ENCODE measurements at regions not wholly inside any gene's neighbourhood (a gene's known extent, or its start where the extent isn't known, plus 50 kb on each side); places are given as distances from the start of the nearest gene placed in this dataset.

DNA sequence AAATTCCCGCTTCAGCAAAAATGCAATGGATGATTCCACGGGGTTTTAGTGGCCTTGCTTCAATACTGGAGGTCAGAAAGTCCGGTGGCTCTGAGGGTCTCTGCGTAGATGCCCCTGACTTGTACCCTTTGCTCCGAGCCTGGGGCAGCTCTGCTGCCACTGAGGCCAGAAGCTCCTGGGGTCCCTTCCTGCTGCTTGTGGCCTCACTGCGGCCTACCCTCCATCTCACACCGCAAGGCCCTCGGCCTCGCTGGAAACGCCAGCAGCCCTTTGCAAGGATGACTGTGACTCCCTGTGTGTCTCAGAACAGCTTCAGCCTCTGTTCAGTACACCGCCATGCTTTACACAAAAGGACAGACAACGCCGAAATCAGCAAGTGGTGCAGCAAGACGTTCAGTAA, 244.8 kb downstream of the ACTR3B start:
- Histone ChIP-seq H3K27me3 (no peaks in the 10 kb centered on the region), H3K4me2 (no peak overlapping the region), H3K27ac (no peak overlapping the region)

DNA sequence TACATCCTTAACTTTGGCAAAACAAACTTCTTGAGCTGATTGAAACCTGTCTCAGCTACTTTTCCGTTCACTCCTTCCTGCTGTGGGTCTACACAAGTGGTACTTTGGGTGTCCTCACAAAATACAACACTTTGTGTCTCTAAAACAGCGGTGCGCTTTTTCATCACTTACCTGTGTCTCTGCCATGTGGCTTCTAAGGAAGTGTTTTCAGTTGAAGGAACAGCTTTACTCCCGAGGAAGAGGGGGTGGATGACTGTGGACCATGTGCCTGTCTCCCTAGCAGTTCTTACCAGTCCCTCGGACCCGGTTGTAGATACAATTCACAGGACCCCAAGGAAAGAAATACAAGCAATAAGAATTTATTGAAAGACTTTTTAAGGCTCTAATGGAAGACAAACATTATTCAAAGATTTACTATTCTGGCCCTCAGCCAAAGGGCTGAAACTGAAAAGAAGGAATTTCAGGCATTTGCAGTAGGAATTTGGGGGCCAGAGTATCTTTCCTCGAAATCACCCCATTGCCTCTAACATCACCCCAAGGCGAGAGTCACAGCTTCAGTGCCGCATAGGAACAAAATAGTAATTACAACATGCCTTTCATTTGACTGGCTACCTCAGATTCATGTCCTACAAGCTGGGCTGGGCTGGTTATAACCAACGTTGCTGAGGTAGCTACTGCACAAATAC, 246.3 kb downstream of the ACTR3B start:
- H3K4me3 ChIP-seq, result no peak overlapping the region
- H3K9me3 ChIP-seq, result peaks cover 9% of the 10 kb centered on the region
- no peaks in the 10 kb centered on the region for H3K27me3 ChIP-seq
- H3K27ac ChIP-seq, result no peak overlapping the region
- no peaks in the 10 kb centered on the region for H3K4me1 ChIP-seq
- no peak overlapping the region for H3K9ac ChIP-seq
- TF ChIP-seq Cebpa-rat (IDR thresholded peaks at IDR 0.05), result no peak
- no peak overlapping the region for H3K4me2 ChIP-seq
- H4K20me1 ChIP-seq, result no peaks in the 10 kb centered on the region
- H3K36me3 ChIP-seq, result no peaks in the 10 kb centered on the region

More for the DNA sequence above, 244.8 kb downstream of the ACTR3B start:
- Histone ChIP-seq H3K9ac (no peak overlapping the region), H3K9me3 (peaks cover 24% of the 10 kb centered on the region), H3K4me3 (no peak overlapping the region), H4K20me1 (no peaks in the 10 kb centered on the region), H3K4me1 (no peaks in the 10 kb centered on the region), H3K36me3 (no peaks in the 10 kb centered on the region)
- TF ChIP-seq Cebpa-rat (IDR thresholded peaks at IDR 0.05), result no peak

DNA sequence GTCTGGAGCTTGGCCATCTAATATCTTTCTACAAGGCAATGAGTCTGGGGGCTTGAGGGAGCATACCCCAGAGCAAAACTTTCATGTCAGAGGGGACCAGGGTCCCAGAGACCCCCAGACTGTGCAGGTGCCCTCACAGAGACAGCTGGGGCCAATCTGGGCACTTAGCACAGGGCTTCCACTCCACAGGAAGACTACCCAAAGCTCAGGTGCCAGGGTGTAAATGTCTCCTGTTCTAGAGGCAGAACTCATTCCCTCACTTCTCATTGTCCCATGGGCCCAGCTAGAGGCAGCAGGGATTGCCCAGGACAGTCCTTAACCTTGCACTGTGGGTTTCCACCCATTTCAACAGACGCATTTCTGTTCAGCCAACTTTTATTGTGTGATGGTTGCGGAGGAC, 246.9 kb downstream of the ACTR3B start:
- H3K27ac ChIP-seq, result no peak overlapping the region
- H3K27me3 ChIP-seq, result no peaks in the 10 kb centered on the region
- H4K20me1 ChIP-seq, result no peaks in the 10 kb centered on the region
- no peaks in the 10 kb centered on the region for H3K4me1 ChIP-seq
- no peak overlapping the region for H3K9ac ChIP-seq
- no peak for TF ChIP-seq Cebpa-rat (IDR thresholded peaks at IDR 0.05)
- no peaks in the 10 kb centered on the region for H3K36me3 ChIP-seq
- no peak overlapping the region for H3K4me2 ChIP-seq
- peaks cover 3% of the 10 kb centered on the region for H3K9me3 ChIP-seq
- H3K4me3 ChIP-seq, result no peak overlapping the region

DNA sequence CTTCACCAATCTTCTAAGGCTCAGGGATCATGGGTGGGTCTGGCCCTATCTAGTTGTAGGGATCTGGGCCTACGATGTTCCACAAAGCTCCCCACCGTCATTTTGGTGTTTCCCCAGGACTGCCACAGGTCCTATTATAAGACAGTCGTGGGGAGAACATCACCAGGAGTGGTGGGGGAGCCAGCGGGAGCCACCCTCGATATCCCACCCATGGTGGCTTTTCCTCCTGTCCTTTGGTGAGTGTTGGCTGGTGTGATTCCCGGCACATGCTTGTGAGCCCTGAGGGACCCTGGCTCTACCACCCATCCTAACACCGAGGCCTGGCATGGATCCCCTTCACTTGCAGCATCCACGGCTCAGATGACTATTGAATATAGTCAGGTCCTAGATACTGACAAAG, 247.4 kb downstream of the ACTR3B start:
- H3K9ac ChIP-seq, result no peak overlapping the region
- H3K36me3 ChIP-seq, result no peaks in the 10 kb centered on the region
- H3K4me2 ChIP-seq, result no peak overlapping the region
- no peak overlapping the region for H3K4me3 ChIP-seq
- no peaks in the 10 kb centered on the region; the same call in 1 of the 2 replicates for H3K9me3 ChIP-seq
- no peaks in the 10 kb centered on the region for H3K27me3 ChIP-seq
- no peaks in the 10 kb centered on the region for H3K4me1 ChIP-seq
- no peaks in the 10 kb centered on the region for H4K20me1 ChIP-seq
- no peak overlapping the region for H3K27ac ChIP-seq
- no peak for TF ChIP-seq Cebpa-rat (IDR thresholded peaks at IDR 0.05)

DNA sequence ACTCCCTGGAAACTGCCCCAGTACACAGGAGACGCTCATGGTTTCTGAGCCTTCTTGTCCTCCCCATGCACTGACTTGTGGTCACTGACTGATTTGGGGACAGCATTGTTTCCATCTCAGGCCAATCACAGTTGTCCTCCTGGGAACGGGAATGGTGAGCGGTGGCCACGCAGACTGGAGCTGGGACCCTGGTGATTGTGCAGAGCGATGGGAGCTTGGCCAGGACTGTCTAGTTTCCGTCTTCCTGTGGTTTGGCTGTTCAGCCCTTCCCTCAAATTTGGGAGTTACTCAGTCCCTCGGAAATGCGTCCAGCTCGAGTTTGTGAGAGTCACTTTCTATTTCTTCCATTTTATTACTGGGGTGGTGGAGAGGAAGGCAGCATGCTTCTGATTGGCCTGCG, 250.9 kb downstream of the ACTR3B start:
- H3K4me3 ChIP-seq, result no peak overlapping the region
- no peaks in the 10 kb centered on the region for H3K36me3 ChIP-seq
- no peaks in the 10 kb centered on the region for H4K20me1 ChIP-seq
- TF ChIP-seq Cebpa-rat (IDR thresholded peaks at IDR 0.05), result no peak
- H3K4me1 ChIP-seq, result no peaks in the 10 kb centered on the region
- no peak overlapping the region for H3K4me2 ChIP-seq
- H3K9ac ChIP-seq, result no peak overlapping the region
- no peak overlapping the region for H3K27ac ChIP-seq
- H3K9me3 ChIP-seq, result no peaks in the 10 kb centered on the region
- no peaks in the 10 kb centered on the region for H3K27me3 ChIP-seq

DNA sequence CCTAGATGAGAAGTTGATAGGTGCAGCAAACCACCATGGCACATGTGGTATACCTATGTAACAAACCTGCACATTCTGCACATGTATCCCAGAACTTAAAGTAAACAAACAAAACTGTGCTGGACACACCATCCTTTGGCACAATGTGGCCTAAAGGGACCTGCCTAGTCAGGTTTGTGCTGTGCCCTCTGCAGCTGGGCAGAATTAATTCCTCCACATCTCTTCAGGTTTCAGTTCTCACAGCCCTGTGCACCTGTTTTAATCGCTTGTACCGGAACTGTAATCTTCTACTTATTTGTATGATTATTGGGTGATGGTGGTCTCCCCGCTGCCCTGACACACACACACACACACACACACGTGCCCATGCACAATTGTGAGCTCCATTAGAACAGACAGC, 252.7 kb downstream of the ACTR3B start:
- Histone ChIP-seq H3K4me2 (no peak overlapping the region), H4K20me1 (no peaks in the 10 kb centered on the region), H3K4me1 (no peaks in the 10 kb centered on the region), H3K4me3 (no peak overlapping the region), H3K27ac (no peak overlapping the region), H3K27me3 (no peaks in the 10 kb centered on the region), H3K9me3 (no peaks in the 10 kb centered on the region), H3K9ac (no peak overlapping the region), H3K36me3 (no peaks in the 10 kb centered on the region)
- no peak for TF ChIP-seq Cebpa-rat (IDR thresholded peaks at IDR 0.05)

DNA sequence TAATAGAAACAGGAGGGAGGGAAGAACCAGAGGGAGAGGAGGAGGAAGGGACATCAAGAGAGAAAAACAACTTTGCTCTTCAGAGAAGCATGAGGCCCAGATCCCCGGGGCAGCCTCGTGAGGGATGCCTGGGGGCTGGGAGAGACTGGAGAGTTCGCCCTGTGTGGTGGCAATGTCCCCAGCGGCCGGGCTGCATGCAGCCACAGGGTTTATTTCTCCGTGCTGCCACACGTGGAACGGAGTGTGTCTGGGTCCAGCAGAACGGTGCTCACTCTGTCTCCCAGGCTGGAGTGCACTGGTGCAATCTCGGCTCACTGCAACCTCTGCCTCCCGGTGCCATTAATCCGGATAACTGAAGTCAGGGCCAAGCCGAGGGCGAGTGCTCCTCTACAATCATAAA, 257.7 kb downstream of the ACTR3B start:
- Histone ChIP-seq H3K4me2 (no peak overlapping the region), H3K36me3 (no peaks in the 10 kb centered on the region), H4K20me1 (no peaks in the 10 kb centered on the region), H3K4me1 (no peaks in the 10 kb centered on the region), H3K9me3 (no peaks in the 10 kb centered on the region), H3K27ac (no peak overlapping the region), H3K4me3 (no peak overlapping the region), H3K9ac (no peak overlapping the region), H3K27me3 (no peaks in the 10 kb centered on the region)
- no peak for TF ChIP-seq Cebpa-rat (IDR thresholded peaks at IDR 0.05)

DNA sequence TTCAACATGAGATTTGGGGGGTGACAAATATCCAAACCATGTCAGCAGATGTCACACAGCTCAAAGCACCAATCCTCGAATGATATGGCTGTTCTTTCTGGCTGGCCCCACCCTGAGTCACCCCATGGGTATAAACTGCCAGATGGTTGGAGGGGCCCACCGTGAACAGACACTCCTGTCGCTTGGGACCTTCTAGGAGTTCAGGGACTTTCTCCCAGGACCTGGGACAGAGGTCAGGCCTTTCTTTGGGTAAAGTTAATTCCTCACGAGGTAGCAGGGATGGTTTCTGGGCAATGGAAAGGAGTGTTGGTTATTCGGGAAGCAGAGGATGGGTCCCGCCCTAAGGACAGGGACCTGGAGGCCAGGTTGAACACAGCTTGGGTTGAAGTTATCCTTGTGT, 262.0 kb downstream of the ACTR3B start:
- no peaks in the 10 kb centered on the region for H3K27me3 ChIP-seq
- H3K9ac ChIP-seq, result no peak overlapping the region
- H3K9me3 ChIP-seq, result no peaks in the 10 kb centered on the region
- no peaks in the 10 kb centered on the region for H3K36me3 ChIP-seq
- no peak for TF ChIP-seq Cebpa-rat (IDR thresholded peaks at IDR 0.05)
- no peak overlapping the region for H3K4me3 ChIP-seq
- no peaks in the 10 kb centered on the region for H3K4me1 ChIP-seq
- no peak overlapping the region for H3K4me2 ChIP-seq
- no peak overlapping the region for H3K27ac ChIP-seq
- H4K20me1 ChIP-seq, result no peaks in the 10 kb centered on the region

DNA sequence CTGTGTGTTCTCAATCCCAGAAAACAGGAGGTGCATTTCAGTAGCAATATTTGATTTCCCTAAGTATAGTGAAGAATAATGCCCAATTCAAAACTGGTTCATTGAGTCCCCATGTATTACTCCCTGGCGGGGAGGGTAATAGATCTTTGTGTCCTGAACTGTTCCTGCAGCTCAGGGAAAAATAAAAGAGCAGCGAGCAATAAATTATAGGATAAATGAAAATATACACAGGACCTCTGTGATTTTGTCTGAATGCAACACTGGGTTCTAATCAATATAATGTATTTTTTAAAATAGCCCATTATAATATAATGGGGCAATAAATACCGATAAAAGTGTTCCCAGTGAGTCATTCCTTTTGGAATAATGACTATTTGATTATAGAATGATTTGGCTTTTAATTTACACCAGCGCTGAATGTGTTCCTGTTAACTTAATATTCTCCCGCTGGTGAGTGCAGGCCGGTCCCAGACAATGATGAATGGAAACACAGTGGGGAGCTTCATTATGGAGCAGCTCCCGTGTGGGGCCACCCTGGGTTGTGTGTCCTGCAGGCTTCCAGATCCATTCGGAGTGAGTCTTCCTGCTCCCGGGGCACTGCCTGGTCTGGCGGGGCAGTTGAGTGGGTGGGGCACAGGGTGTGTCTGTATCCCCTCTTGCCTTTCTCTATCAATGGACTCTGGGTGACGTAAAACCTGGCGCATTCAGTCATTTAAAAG, 263.1 kb downstream of the ACTR3B start:
- Histone ChIP-seq H3K4me3 (no peak overlapping the region), H3K27ac (no peak overlapping the region), H3K9ac (no peak overlapping the region), H3K4me1 (no peaks in the 10 kb centered on the region), H3K9me3 (no peaks in the 10 kb centered on the region), H3K27me3 (no peaks in the 10 kb centered on the region), H3K4me2 (no peak overlapping the region), H3K36me3 (no peaks in the 10 kb centered on the region), H4K20me1 (no peaks in the 10 kb centered on the region)
- TF ChIP-seq Cebpa-rat (IDR thresholded peaks at IDR 0.05), result no peak

DNA sequence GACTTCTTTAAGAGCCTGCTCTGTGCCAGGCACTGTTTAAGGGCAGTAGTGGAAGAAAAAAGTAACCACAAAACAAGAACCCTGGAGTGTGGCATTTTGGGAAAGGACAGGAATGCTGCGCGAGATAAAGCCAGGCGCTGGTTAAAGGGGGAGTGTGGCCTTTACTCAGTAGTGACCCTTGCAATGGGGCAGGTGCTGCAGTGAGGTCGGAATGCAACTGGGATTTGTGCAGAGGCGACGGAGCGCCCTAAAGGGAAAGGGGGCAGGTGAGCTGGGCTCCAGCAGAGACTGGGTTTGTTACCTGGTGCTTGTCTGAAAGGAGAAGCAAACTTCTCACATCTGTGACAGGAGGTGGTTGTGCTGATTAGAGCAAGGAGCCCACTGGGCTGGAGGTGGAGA, 263.6 kb downstream of the ACTR3B start:
- H3K4me2 ChIP-seq, result no peak overlapping the region

More for the DNA sequence above, 263.6 kb downstream of the ACTR3B start:
- Histone ChIP-seq H3K4me1 (no peaks in the 10 kb centered on the region), H3K9ac (no peak overlapping the region), H3K36me3 (no peaks in the 10 kb centered on the region), H3K27me3 (no peaks in the 10 kb centered on the region), H3K9me3 (no peaks in the 10 kb centered on the region), H4K20me1 (no peaks in the 10 kb centered on the region), H3K27ac (no peak overlapping the region), H3K4me3 (no peak overlapping the region)
- TF ChIP-seq Cebpa-rat (IDR thresholded peaks at IDR 0.05), result no peak
